Endothelial cell of umbilical vein (primary cell): ENCODE measurements at regions not wholly inside any gene's neighbourhood (a gene's known extent, or its start where the extent isn't known, plus 50 kb on each side); places are given as distances from the start of the nearest gene placed in this dataset.

Experiments used
- BruUV-seq: library from RNA; stranded (reverse); fragments of 400-500 nt; replicated peaks from 2 replicates; lab custom pipeline; 2021; lab: Mats Ljungman, UMichigan
- CTCF ChIA-PET: fragments of 300-600, 350-600 bp; sonication (Branson Sonifier 250); formaldehyde crosslinking; loops from one replicate; lab custom pipeline; 2021; ENCODE audit warnings: antibody characterized with exemption, inconsistent platforms; lab: Charles Lee
- POLR2A ChIA-PET: fragments of 300-600, 350-600 bp; sonication (Branson Sonifier 250); formaldehyde crosslinking; loops from one replicate; lab custom pipeline; 2021; ENCODE audit warnings: antibody characterized with exemption, inconsistent platforms; lab: Charles Lee
- DNase-seq: peaks from one replicate; pipeline ENCODE4 v3.0.0-alpha.2; 2011; ENCODE audit warnings: low read depth, low spot score
- FAIRE-seq: peaks from 2 replicates; lab custom pipeline; 2011; peaks lifted over from hg19 to GRCh38; lab: Jason Lieb, UNC
- H2AFZ ChIP-seq: 2 replicates; pipeline ENCODE4 v1.6.0; 2012; ENCODE audit warnings: low read depth, low read length, control low read depth, inconsistent platforms
- H3K27ac ChIP-seq: 2 replicates; pipeline ENCODE4 v1.5.1; 2011; ENCODE audit warnings: low read depth, mild to moderate bottlenecking, control low read depth, low read length, moderate library complexity; ENCODE audit not compliant: insufficient read depth
- H3K27me3 ChIP-seq, 2 experiments: 2 replicates each; pipeline versions ENCODE4 v1.6.0 to v1.6.1; 2011; ENCODE audit warnings: low read length in 2 of 2, mixed read lengths in 1 of 2; ENCODE audit not compliant: control insufficient read depth in 2 of 2, insufficient read depth in 2 of 2
- H3K36me3 ChIP-seq, 2 experiments: 2 replicates in 1 of 2; 3 replicates in 1 of 2; pipeline ENCODE4 v1.5.1; 2011; ENCODE audit warnings: low read length in 2 of 2, mild to moderate bottlenecking in 1 of 2, moderate library complexity in 1 of 2; ENCODE audit not compliant: control insufficient read depth in 2 of 2, insufficient read depth in 2 of 2; ENCODE audit errors: extremely low read depth in 1 of 2
- H3K4me1 ChIP-seq: 3 replicates; pipeline ENCODE4 v1.5.1; 2011; ENCODE audit warnings: mild to moderate bottlenecking, low read length; ENCODE audit not compliant: control insufficient read depth, insufficient read depth; ENCODE audit errors: extremely low read depth
- H3K4me2 ChIP-seq: 2 replicates; pipeline ENCODE4 v1.6.1; 2011; ENCODE audit warnings: low read length, control low read depth, mixed read lengths; ENCODE audit not compliant: insufficient read depth
- H3K4me3 ChIP-seq, 3 experiments: fragments of 200-600 bp in 1 of 3; sonication (generic), shearing (Covaris generic) in 1 of 3; replicated peaks in 1 of 3; 2 replicates each; pipeline ENCODE4 v1.5.1; 2011 to 2016; ENCODE audit warnings: control low read depth in 3 of 3, low read length in 3 of 3, mild to moderate bottlenecking in 2 of 3, inconsistent platforms in 1 of 3, low read depth in 1 of 3, moderate library complexity in 1 of 3; ENCODE audit not compliant: insufficient read depth in 1 of 3
- H3K79me2 ChIP-seq: 2 replicates; pipeline ENCODE4 v1.6.0; 2012; ENCODE audit warnings: low read length, inconsistent platforms; ENCODE audit not compliant: control insufficient read depth, insufficient read depth
- H3K9ac ChIP-seq: replicated peaks from 2 replicates; pipeline ENCODE3; 2011; ENCODE audit warnings: low read length, control low read depth; ENCODE audit not compliant: insufficient read depth; ENCODE audit errors: extremely low read depth
- H3K9me1 ChIP-seq: replicated peaks from 3 replicates; pipeline ENCODE4 v1.6.0; 2011; ENCODE audit warnings: mild to moderate bottlenecking, low read length; ENCODE audit not compliant: control insufficient read depth, insufficient read depth; ENCODE audit errors: extremely low read depth
- H3K9me3 ChIP-seq: replicated peaks from 2 replicates; pipeline ENCODE4 v1.5.1; 2012; ENCODE audit warnings: low read length, inconsistent platforms; ENCODE audit not compliant: control insufficient read depth, insufficient read depth
- H4K20me1 ChIP-seq: replicated peaks from 2 replicates; pipeline ENCODE3; 2011; ENCODE audit warnings: mild to moderate bottlenecking, low read length; ENCODE audit not compliant: control insufficient read depth, insufficient read depth; ENCODE audit errors: extremely low read depth
- EZH2 ChIP-seq: IDR thresholded peaks from 2 replicates; pipeline ENCODE4 v1.6.1; 2012; ENCODE audit warnings: borderline replicate concordance, low read depth, mild to moderate bottlenecking, moderate library complexity, low read length, inconsistent platforms; ENCODE audit not compliant: severe bottlenecking
- FOS ChIP-seq: IDR thresholded peaks from 2 replicates; pipeline ENCODE4 v1.6.1; 2011; ENCODE audit warnings: mild to moderate bottlenecking, low read length, moderate library complexity, borderline replicate concordance; ENCODE audit not compliant: insufficient read depth
- GATA2 ChIP-seq: IDR thresholded peaks from 2 replicates; pipeline ENCODE4 v1.7.0; 2011; ENCODE audit warnings: low read depth, mild to moderate bottlenecking, moderate library complexity, mixed read lengths, low read length; ENCODE audit not compliant: insufficient read length, insufficient read depth
- JUN ChIP-seq: IDR thresholded peaks from 2 replicates; pipeline ENCODE4 v1.6.1; 2011; ENCODE audit warnings: borderline replicate concordance, low read depth; ENCODE audit not compliant: insufficient read length, insufficient read depth
- MYC ChIP-seq: IDR thresholded peaks from one replicate; pipeline ENCODE4 v1.6.1; 2011; ENCODE audit warnings: mild to moderate bottlenecking, low read depth, low read length
- POLR2A ChIP-seq: IDR thresholded peaks from 2 replicates; pipeline ENCODE4 v1.6.1; 2012; ENCODE audit warnings: low read depth, mild to moderate bottlenecking, control low read depth, low read length
- dilution Hi-C: fragments of 300-500 bp; cut with MboI; formaldehyde crosslinking; loops from one replicate; pipeline ENCODE4 v1.15.0; 2019; ENCODE audit warnings: low sequenced_read_pairs; ENCODE audit not compliant: extremely low pct_ligation_motif_present
- intact Hi-C: fragments of 100-400 bp; cut with micrococcal nuclease; formaldehyde crosslinking; loops from one replicate; pipeline ENCODE4 v1.10.0; 2022
- TF ChIP-seq, protein P1 (sequence below), 2 donors: IDR thresholded peaks; 1 replicate in 1 of 2; 2 replicates in 1 of 2; pipeline ENCODE4 v1.5.1; 2011; ENCODE audit warnings: low read length in 2 of 2, mild to moderate bottlenecking in 2 of 2, moderate library complexity in 2 of 2, control low read depth in 1 of 2, inconsistent platforms in 1 of 2, low read depth in 1 of 2; ENCODE audit not compliant: insufficient read depth in 1 of 2; ENCODE audit errors: extremely low read depth in 1 of 2

DNA sequence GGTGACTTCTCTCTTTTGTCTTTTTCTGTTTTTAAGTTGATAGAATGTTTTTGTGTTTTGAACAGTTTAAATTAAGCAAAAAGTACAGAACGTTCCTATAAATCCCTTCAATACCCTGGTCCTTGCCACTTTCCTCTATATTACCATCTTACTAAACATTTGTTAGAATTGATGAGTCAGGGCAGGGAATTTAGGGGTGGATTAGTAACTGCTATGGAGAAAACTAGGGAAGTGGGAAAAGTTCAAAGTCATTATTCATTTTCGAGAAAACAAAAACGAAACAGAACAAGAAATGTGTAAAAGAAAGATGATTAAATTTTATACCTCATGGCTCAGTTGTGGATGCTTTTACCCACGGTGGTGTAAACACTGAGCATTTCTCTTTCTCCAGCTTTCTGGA lies 240.4 kb upstream of the SULF2 start:
- no peaks in the 10 kb centered on the region for H3K36me3 ChIP-seq
- BruUV-seq: no TSS peak
- dilution Hi-C loops (no loop called here), intact Hi-C loops (no loop called here)
- no peaks in the 10 kb centered on the region for H3K9me1 ChIP-seq
- ChIA-PET CTCF (no interaction called here), POLR2A (no interaction called here)
- DNase-seq (no peak), FAIRE-seq (no peak)
- H3K27ac ChIP-seq: no peak overlapping the region
- no peaks in the 10 kb centered on the region for H3K9me3 ChIP-seq
- no peaks in the 10 kb centered on the region for H3K4me1 ChIP-seq
- no peaks in the 10 kb centered on the region for H3K79me2 ChIP-seq
- no peak overlapping the region for H3K4me2 ChIP-seq
- H2AFZ ChIP-seq: no peak overlapping the region
- no peaks in the 10 kb centered on the region for H3K27me3 ChIP-seq
- H4K20me1 ChIP-seq: no peaks in the 10 kb centered on the region
- TF ChIP-seq GATA2: no peak
- TF ChIP-seq JUN: no peak
- no peak for TF ChIP-seq FOS
- TF ChIP-seq POLR2A: no peak
- TF ChIP-seq, protein P1, sequence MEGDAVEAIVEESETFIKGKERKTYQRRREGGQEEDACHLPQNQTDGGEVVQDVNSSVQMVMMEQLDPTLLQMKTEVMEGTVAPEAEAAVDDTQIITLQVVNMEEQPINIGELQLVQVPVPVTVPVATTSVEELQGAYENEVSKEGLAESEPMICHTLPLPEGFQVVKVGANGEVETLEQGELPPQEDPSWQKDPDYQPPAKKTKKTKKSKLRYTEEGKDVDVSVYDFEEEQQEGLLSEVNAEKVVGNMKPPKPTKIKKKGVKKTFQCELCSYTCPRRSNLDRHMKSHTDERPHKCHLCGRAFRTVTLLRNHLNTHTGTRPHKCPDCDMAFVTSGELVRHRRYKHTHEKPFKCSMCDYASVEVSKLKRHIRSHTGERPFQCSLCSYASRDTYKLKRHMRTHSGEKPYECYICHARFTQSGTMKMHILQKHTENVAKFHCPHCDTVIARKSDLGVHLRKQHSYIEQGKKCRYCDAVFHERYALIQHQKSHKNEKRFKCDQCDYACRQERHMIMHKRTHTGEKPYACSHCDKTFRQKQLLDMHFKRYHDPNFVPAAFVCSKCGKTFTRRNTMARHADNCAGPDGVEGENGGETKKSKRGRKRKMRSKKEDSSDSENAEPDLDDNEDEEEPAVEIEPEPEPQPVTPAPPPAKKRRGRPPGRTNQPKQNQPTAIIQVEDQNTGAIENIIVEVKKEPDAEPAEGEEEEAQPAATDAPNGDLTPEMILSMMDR (IDR thresholded peaks at IDR 0.05; ENCODE audit: extremely low read depth in 1 of 2, insufficient read depth in 1 of 2, low read depth in 1 of 2, low read length in 2 of 2): no peak
- no peak for TF ChIP-seq EZH2
- no peak for TF ChIP-seq MYC
- H3K9ac ChIP-seq: no peak overlapping the region
- H3K4me3 ChIP-seq: no peak overlapping the region
